HG02840 (cell line): ENCODE measurements at regions not wholly inside any gene's neighbourhood (a gene's known extent, or its start where the extent isn't known, plus 50 kb on each side); places are given as distances from the start of the nearest gene placed in this dataset.

Source experiments
- ATAC-seq: cut with Tn5 transposase; IDR thresholded peaks from one replicate; pipeline ENCODE4 v1.9.1; 2021; ENCODE audit warnings: mild to moderate bottlenecking, moderate library complexity, moderate number of reproducible peaks; ENCODE audit not compliant: unreplicated experiment, low FRiP score

GRCh38 chr22:46100401-46101105 is 49.8 kb upstream of the PPARA start:
- ATAC-seq, result no peak
